ENCODE measurements at regions not wholly inside any gene's neighbourhood (a gene's known extent, or its start where the extent isn't known, plus 50 kb on each side); places are given as distances from the start of the nearest gene placed in this dataset.

DNA sequence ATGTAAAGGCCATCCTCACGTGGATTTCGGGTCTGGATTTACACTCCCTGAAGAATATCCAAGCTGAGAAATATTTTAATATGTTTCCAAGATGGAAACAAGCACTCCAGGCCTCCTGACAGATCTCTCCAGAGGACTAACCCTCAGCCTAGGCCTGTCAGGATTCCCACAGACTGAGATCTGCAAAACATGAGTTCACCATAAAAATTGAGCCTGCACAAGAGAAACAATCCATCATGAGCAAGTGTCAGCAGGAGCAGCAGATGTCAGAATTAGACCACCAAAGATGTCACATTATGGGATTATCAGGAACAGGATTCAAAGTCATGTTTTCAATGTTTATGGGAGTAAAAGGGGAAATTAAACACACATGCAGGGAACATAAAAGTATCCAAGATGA lies 191.3 kb downstream of the TFCP2L1 start:
- H3K9ac ChIP-seq (ENCODE audit: insufficient read length, low read depth) = no peak overlapping the region
- no peak for DNase-seq (ENCODE audit: low read depth, low spot score)
- H3K36me3 ChIP-seq (ENCODE audit: insufficient read depth, insufficient read length, low read length) = no peaks in the 10 kb centered on the region
- no peaks in the 10 kb centered on the region for H3K4me1 ChIP-seq (ENCODE audit: insufficient read depth, insufficient read length)
- H3K9me3 ChIP-seq (ENCODE audit: insufficient read depth, low read length) = peaks cover 15% of the 10 kb centered on the region; the same call in 1 of the 2 replicates
- H3K4me3 ChIP-seq (ENCODE audit: insufficient read length, low read depth) = no peak overlapping the region
- H3K27me3 ChIP-seq (ENCODE audit: insufficient read depth, insufficient read length) = no peaks in the 10 kb centered on the region
- TF ChIP-seq ZNF274 (IDR thresholded peaks at IDR 0.05; ENCODE audit: low read depth, low read length) = no peak
- TF ChIP-seq SUZ12 (IDR thresholded peaks at IDR 0.05; ENCODE audit: extremely low read depth, insufficient read depth, insufficient read length) = no peak
- no peak for TF ChIP-seq YY1 (IDR thresholded peaks at IDR 0.05; ENCODE audit: insufficient read depth, insufficient read length)

DNA sequence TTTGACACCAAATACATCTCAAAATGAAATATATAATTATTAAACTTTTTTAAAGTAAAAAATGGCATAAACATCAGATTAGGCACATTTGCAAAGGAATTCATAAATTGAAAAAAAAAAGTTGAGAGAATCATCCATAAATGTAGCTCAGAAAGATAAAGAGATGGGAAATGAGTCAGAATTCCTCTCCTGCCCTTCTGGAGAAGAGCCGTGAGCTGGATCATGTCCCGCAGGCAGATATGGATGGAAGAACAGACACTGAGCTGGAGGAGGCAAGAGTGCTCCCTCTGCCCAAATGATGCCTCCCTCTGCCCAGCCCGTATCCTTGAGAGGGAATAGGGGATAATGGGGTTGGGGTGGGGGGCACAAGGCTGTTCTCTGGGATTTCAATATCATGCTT lies 190.9 kb downstream of the TFCP2L1 start:
- no peak for DNase-seq (ENCODE audit: low read depth, low spot score)
- Histone ChIP-seq H3K9ac (ENCODE audit: insufficient read length, low read depth) (no peak overlapping the region), H3K4me1 (ENCODE audit: insufficient read depth, insufficient read length) (no peaks in the 10 kb centered on the region), H3K9me3 (ENCODE audit: insufficient read depth, low read length) (peaks cover 15% of the 10 kb centered on the region; the same call in 1 of the 2 replicates), H3K27me3 (ENCODE audit: insufficient read depth, insufficient read length) (no peaks in the 10 kb centered on the region), H3K36me3 (ENCODE audit: insufficient read depth, insufficient read length, low read length) (no peaks in the 10 kb centered on the region), H3K4me3 (ENCODE audit: insufficient read length, low read depth) (no peak overlapping the region)
- TF ChIP-seq SUZ12 (IDR thresholded peaks at IDR 0.05; ENCODE audit: extremely low read depth, insufficient read depth, insufficient read length) (no peak), ZNF274 (IDR thresholded peaks at IDR 0.05; ENCODE audit: low read depth, low read length) (no peak), YY1 (IDR thresholded peaks at IDR 0.05; ENCODE audit: insufficient read depth, insufficient read length) (no peak)

DNA sequence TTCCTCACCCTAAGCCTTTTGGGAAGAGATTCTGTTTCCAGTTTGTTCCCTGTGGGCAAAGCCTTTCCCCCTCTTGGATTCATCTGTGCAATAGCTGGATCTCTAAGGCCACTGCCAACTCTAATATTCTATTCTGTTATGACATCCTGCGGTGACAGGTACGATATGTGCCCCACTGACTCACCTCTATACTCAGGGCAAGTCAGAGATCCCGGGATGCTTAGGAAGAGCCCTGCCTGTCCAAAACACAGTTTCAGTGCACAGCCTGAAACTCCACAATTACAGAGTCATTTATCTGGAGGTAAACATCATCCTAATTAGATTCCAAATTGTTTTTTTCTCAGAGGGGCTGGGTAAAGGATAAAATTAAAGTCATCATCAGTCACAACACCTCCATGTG lies 190.2 kb downstream of the TFCP2L1 start:
- peaks cover 15% of the 10 kb centered on the region; the same call in 1 of the 2 replicates for H3K9me3 ChIP-seq (ENCODE audit: insufficient read depth, low read length)
- TF ChIP-seq ZNF274 (IDR thresholded peaks at IDR 0.05; ENCODE audit: low read depth, low read length) = no peak
- TF ChIP-seq YY1 (IDR thresholded peaks at IDR 0.05; ENCODE audit: insufficient read depth, insufficient read length) = no peak
- TF ChIP-seq SUZ12 (IDR thresholded peaks at IDR 0.05; ENCODE audit: extremely low read depth, insufficient read depth, insufficient read length) = no peak
- no peak overlapping the region for H3K9ac ChIP-seq (ENCODE audit: insufficient read length, low read depth)
- no peaks in the 10 kb centered on the region for H3K4me1 ChIP-seq (ENCODE audit: insufficient read depth, insufficient read length)
- H3K4me3 ChIP-seq (ENCODE audit: insufficient read length, low read depth) = no peak overlapping the region
- no peaks in the 10 kb centered on the region for H3K27me3 ChIP-seq (ENCODE audit: insufficient read depth, insufficient read length)
- no peak for DNase-seq (ENCODE audit: low read depth, low spot score)
- no peaks in the 10 kb centered on the region for H3K36me3 ChIP-seq (ENCODE audit: insufficient read depth, insufficient read length, low read length)

DNA sequence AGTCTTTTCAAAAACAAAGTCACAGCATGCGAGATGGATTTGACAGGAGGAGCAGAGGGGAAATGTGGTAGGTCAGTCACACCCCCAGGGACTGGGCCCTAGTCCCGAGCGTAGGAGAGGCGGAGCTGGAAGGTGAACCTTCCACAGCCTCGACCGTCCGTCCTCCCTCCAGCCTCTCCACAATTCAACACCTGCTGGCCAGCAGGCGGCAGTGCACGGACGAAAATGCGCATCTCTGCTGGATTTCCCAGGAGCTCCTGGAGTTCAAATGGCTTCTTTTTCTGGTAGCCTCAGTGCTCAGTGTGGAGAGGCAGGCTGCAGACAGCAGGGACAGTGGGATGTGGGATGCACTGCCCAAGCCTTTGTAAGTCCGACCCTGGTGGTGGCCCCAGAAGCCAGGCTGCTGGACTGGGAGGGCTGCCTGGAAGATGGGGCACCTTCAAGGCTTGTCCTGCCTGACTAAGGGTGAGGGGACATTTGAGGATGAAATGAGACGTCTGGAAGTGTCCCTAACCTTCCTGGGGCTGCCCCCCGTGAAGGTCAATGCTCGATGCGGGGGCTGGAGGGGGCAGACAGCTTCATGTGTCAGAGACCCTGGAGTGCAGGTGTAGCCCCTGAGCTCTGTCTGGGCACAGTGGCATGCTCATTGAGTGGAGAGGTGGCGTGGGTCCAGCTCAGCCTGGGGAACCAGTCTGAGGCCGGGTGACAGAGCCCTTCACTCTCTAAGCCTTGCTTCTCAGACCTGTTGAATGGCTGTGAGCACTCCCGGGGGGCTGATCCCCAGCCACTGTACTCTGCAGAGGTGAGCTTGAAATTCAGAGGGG lies 189.5 kb downstream of the TFCP2L1 start:
- TF ChIP-seq ZNF274 (IDR thresholded peaks at IDR 0.05; ENCODE audit: low read depth, low read length) = no peak
- no peak for TF ChIP-seq YY1 (IDR thresholded peaks at IDR 0.05; ENCODE audit: insufficient read depth, insufficient read length)
- TF ChIP-seq SUZ12 (IDR thresholded peaks at IDR 0.05; ENCODE audit: extremely low read depth, insufficient read depth, insufficient read length) = no peak
- no peaks in the 10 kb centered on the region for H3K4me1 ChIP-seq (ENCODE audit: insufficient read depth, insufficient read length)
- peaks cover 15% of the 10 kb centered on the region; the same call in 1 of the 2 replicates for H3K9me3 ChIP-seq (ENCODE audit: insufficient read depth, low read length)
- DNase-seq (ENCODE audit: low read depth, low spot score) = peak; percentile 77
- no peak overlapping the region for H3K4me3 ChIP-seq (ENCODE audit: insufficient read length, low read depth)
- no peaks in the 10 kb centered on the region for H3K36me3 ChIP-seq (ENCODE audit: insufficient read depth, insufficient read length, low read length)
- no peaks in the 10 kb centered on the region for H3K27me3 ChIP-seq (ENCODE audit: insufficient read depth, insufficient read length)
- no peak overlapping the region for H3K9ac ChIP-seq (ENCODE audit: insufficient read length, low read depth)

DNA sequence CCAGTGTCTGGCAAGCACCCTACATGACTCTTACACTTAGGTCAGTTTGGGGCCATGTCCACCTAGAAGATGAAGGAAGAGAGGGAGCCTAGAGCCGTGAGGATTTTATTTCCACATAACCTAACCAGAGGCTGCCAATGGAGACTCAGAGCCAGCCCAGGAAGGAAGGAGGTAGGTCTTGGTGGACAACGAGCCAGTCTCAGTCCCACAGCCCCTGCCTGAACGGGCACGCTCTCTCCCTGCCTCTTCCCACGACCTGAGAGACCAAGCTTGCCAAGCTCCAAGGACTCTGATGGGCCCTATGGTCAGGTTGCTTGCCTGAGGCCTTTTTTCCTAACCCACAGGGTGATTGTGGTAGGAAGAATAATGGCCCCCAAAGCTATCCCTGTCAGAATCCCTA lies 188.4 kb downstream of the TFCP2L1 start:
- H3K9me3 ChIP-seq (ENCODE audit: insufficient read depth, low read length) = peaks cover 10% of the 10 kb centered on the region; the same call in 1 of the 2 replicates
- H3K4me1 ChIP-seq (ENCODE audit: insufficient read depth, insufficient read length) = no peaks in the 10 kb centered on the region
- no peak for DNase-seq (ENCODE audit: low read depth, low spot score)
- H3K4me3 ChIP-seq (ENCODE audit: insufficient read length, low read depth) = no peak overlapping the region
- H3K27me3 ChIP-seq (ENCODE audit: insufficient read depth, insufficient read length) = no peaks in the 10 kb centered on the region
- TF ChIP-seq ZNF274 (IDR thresholded peaks at IDR 0.05; ENCODE audit: low read depth, low read length) = no peak
- TF ChIP-seq YY1 (IDR thresholded peaks at IDR 0.05; ENCODE audit: insufficient read depth, insufficient read length) = no peak
- no peak for TF ChIP-seq SUZ12 (IDR thresholded peaks at IDR 0.05; ENCODE audit: extremely low read depth, insufficient read depth, insufficient read length)
- no peak overlapping the region for H3K9ac ChIP-seq (ENCODE audit: insufficient read length, low read depth)
- H3K36me3 ChIP-seq (ENCODE audit: insufficient read depth, insufficient read length, low read length) = no peaks in the 10 kb centered on the region

DNA sequence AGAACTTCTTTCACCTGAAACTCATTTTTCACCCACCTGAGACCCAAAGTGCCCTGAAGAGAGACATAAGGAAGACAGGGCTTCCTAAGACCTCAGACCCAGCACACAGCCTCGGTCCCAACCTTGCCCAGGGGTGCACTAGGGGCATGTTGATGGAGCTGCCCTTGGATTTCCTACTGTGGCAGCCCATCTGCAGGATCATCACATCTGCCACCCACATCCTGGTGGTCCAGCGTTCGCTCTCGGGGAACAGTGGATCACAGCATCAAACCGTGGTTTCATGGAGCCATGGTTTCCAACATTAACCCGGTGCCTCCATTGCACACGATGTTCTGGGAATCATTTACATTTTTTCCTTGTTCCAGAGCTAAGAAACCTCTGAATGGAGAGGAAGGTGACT lies 186.4 kb downstream of the TFCP2L1 start:
- DNase-seq (ENCODE audit: low read depth, low spot score) = no peak
- Histone ChIP-seq H3K27me3 (ENCODE audit: insufficient read depth, insufficient read length) (no peaks in the 10 kb centered on the region), H3K9ac (ENCODE audit: insufficient read length, low read depth) (no peak overlapping the region), H3K36me3 (ENCODE audit: insufficient read depth, insufficient read length, low read length) (no peaks in the 10 kb centered on the region), H3K4me1 (ENCODE audit: insufficient read depth, insufficient read length) (no peaks in the 10 kb centered on the region), H3K4me3 (ENCODE audit: insufficient read length, low read depth) (no peak overlapping the region), H3K9me3 (ENCODE audit: insufficient read depth, low read length) (no peaks in the 10 kb centered on the region)
- TF ChIP-seq YY1 (IDR thresholded peaks at IDR 0.05; ENCODE audit: insufficient read depth, insufficient read length) = no peak
- no peak for TF ChIP-seq ZNF274 (IDR thresholded peaks at IDR 0.05; ENCODE audit: low read depth, low read length)
- no peak for TF ChIP-seq SUZ12 (IDR thresholded peaks at IDR 0.05; ENCODE audit: extremely low read depth, insufficient read depth, insufficient read length)
